Tongue (tissue), 1 donor: ENCODE measurements at regions not wholly inside any gene's neighbourhood (a gene's known extent, or its start where the extent isn't known, plus 50 kb on each side); places are given as distances from the start of the nearest gene placed in this dataset.
"Not testable (repeated sequence)": the region's sequence is repeated elsewhere in the genome, so short reads cannot be mapped to it uniquely, and the experiment has no call there.

Experiments
- DNase-seq: peaks from one replicate; pipeline ENCODE4 v3.0.0-alpha.2; 2015

- DNase-seq, result peak; percentile 21
These were observed 103.5 kb downstream of the SPRY4 start for GRCh38 chr5:142221091-142221860.

- no peak for DNase-seq
These were observed 105.7 kb downstream of the SPRY4 start for GRCh38 chr5:142219146-142219545.

GRCh38 chr5:142216931-142217330 lies 107.9 kb downstream of the SPRY4 start:
- no peak for DNase-seq

- DNase-seq, result peak; percentile 80
These were observed 107.5 kb downstream of the NDFIP1 start for GRCh38 chr5:142215915-142216681.

- DNase-seq, result no peak
These were observed 104.5 kb downstream of the NDFIP1 start for GRCh38 chr5:142213077-142213476.

GRCh38 chr5:142211918-142212317 lies 103.3 kb downstream of the NDFIP1 start:
- no peak for DNase-seq

GRCh38 chr5:142210864-142211412 lies 102.4 kb downstream of the NDFIP1 start:
- DNase-seq, result no peak

- no peak for DNase-seq
These were observed 101.4 kb downstream of the NDFIP1 start for GRCh38 chr5:142210011-142210410.

GRCh38 chr5:142208777-142209312 lies 100.3 kb downstream of the NDFIP1 start:
- DNase-seq, result no peak

- DNase-seq, result not testable (repeated sequence)
These were observed 99.7 kb downstream of the NDFIP1 start for GRCh38 chr5:142208244-142208643.

GRCh38 chr5:142206801-142207200 lies 98.2 kb downstream of the NDFIP1 start:
- no peak for DNase-seq

GRCh38 chr5:142204219-142204618 lies 95.6 kb downstream of the NDFIP1 start:
- no peak for DNase-seq
